ENCODE measurements at regions not wholly inside any gene's neighbourhood (a gene's known extent, or its start where the extent isn't known, plus 50 kb on each side); places are given as distances from the start of the nearest gene placed in this dataset.

- Histone ChIP-seq H3K27ac (no peak overlapping the region), H3K36me3 (no peaks in the 10 kb centered on the region), H3K4me1 (peaks cover 3% of the 10 kb centered on the region), H3K27me3 (no peaks in the 10 kb centered on the region), H3K9me3 (no peaks in the 10 kb centered on the region), H3K4me3 (no peak overlapping the region)
- TF ChIP-seq POLR2AphosphoS5 (IDR thresholded peaks at IDR 0.05): no peak
- no peak for TF ChIP-seq POLR2A (IDR thresholded peaks at IDR 0.05)
- TF ChIP-seq EP300 (IDR thresholded peaks at IDR 0.05): no peak
- TF ChIP-seq CTCF (IDR thresholded peaks at IDR 0.05): no peak
- DNase-seq (ENCODE audit: low spot score in 2 of 2): no peak
- WGBS: 90% methylated on average over 4 of the region's 4 CpGs
Measured at GRCh38 chr6:134729561-134729960, 220.3 kb downstream of the ALDH8A1 start.

DNA sequence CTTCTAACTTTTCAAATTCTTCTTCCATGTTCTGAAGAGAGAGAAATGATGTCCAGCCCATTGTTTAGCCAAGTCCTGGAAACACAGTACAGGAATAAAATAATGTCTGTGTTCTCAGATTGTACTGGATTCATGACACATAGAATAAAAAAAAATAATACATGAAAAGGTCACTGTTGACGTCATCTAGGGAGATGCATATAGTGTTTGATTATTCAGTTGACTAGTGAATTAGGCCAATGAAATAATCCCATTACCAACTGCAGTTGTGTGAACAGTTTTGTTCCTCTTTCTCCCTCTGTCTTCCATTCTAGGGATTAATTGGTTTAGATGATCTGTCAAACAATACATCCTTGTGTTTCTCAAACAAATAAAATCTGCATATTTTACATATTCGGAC lies 222.8 kb downstream of the ALDH8A1 start:
- WGBS: 91% methylated on average over 2 of the region's 2 CpGs

GRCh38 chr6:134725590-134725989 lies 224.3 kb downstream of the ALDH8A1 start:
- H3K4me1 ChIP-seq: peaks cover 35% of the 10 kb centered on the region
- no peaks in the 10 kb centered on the region for H3K27me3 ChIP-seq
- 83% methylated on average over 1 of the region's 1 CpG for WGBS
- no peaks in the 10 kb centered on the region for H3K36me3 ChIP-seq
- H3K27ac ChIP-seq: no peak overlapping the region
- no peaks in the 10 kb centered on the region for H3K9me3 ChIP-seq
- TF ChIP-seq POLR2A (IDR thresholded peaks at IDR 0.05) (no peak), CTCF (IDR thresholded peaks at IDR 0.05) (no peak), POLR2AphosphoS5 (IDR thresholded peaks at IDR 0.05) (no peak)
- DNase-seq (ENCODE audit: low spot score in 2 of 2): no peak
- no peak overlapping the region for H3K4me3 ChIP-seq

More for the DNA sequence above, 222.8 kb downstream of the ALDH8A1 start:
- H3K27ac ChIP-seq: no peak overlapping the region
- no peak for DNase-seq (ENCODE audit: low spot score in 2 of 2)
- peaks cover 24% of the 10 kb centered on the region for H3K4me1 ChIP-seq
- no peaks in the 10 kb centered on the region for H3K36me3 ChIP-seq
- TF ChIP-seq POLR2AphosphoS5 (IDR thresholded peaks at IDR 0.05) (no peak), CTCF (IDR thresholded peaks at IDR 0.05) (no peak), POLR2A (IDR thresholded peaks at IDR 0.05) (no peak), EP300 (IDR thresholded peaks at IDR 0.05) (no peak)
- H3K27me3 ChIP-seq: no peaks in the 10 kb centered on the region
- H3K4me3 ChIP-seq: no peak overlapping the region
- no peaks in the 10 kb centered on the region for H3K9me3 ChIP-seq

DNA sequence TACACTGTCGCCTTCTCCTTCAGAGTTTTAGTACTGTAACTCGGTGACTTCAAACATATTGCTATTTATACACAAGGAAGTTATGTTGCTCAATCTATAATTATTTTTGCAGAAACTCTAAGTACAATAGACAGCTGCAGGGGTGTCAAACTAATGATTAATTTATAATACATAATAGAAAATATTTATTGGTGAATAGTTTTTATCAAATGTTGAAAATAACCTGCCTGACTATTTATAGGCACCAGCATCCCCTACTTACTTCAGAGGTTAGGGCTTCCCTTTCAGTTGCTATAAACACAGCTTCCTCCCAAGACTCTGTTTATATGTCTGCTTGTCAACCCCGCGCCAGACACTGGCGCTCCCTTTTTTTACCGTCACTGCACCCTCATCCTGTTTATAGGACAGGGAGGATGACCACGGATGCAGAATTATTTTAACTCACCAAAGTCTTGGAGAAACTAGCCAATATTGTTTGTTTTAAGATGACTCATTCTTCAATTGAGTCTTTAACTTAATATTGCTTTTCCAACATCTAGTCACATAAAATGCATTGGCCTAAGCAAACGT lies 225.0 kb downstream of the ALDH8A1 start:
- H3K36me3 ChIP-seq: no peaks in the 10 kb centered on the region
- H3K27me3 ChIP-seq: no peaks in the 10 kb centered on the region
- 57% methylated on average over 8 of the region's 8 CpGs for WGBS
- H3K4me1 ChIP-seq: peaks cover 42% of the 10 kb centered on the region
- TF ChIP-seq POLR2AphosphoS5 (IDR thresholded peaks at IDR 0.05) (no peak), EP300 (IDR thresholded peaks at IDR 0.05) (no peak), POLR2A (IDR thresholded peaks at IDR 0.05) (no peak), CTCF (IDR thresholded peaks at IDR 0.05) (no peak)
- no peaks in the 10 kb centered on the region for H3K9me3 ChIP-seq
- DNase-seq (ENCODE audit: low spot score in 2 of 2): no peak
- no peak overlapping the region for H3K27ac ChIP-seq
- H3K4me3 ChIP-seq: no peak overlapping the region

GRCh38 chr6:134723081-134723871 lies 226.6 kb downstream of the ALDH8A1 start:
- H3K27me3 ChIP-seq: no peaks in the 10 kb centered on the region
- no peak overlapping the region for H3K4me3 ChIP-seq
- no peak for DNase-seq (ENCODE audit: low spot score in 2 of 2)
- no peak for TF ChIP-seq POLR2A (IDR thresholded peaks at IDR 0.05)
- no peak for TF ChIP-seq CTCF (IDR thresholded peaks at IDR 0.05)
- no peak for TF ChIP-seq EP300 (IDR thresholded peaks at IDR 0.05)
- H3K27ac ChIP-seq: peak overlapping the region; percentile 46
- no peaks in the 10 kb centered on the region for H3K9me3 ChIP-seq
- H3K36me3 ChIP-seq: no peaks in the 10 kb centered on the region
- peaks cover 50% of the 10 kb centered on the region for H3K4me1 ChIP-seq
- 69% methylated on average over 3 of the region's 3 CpGs for WGBS

All from suprapubic skin (tissue), 4 donors.